RPMI8226 (cell line): ENCODE measurements at regions not wholly inside any gene's neighbourhood (a gene's known extent, or its start where the extent isn't known, plus 50 kb on each side); places are given as distances from the start of the nearest gene placed in this dataset.
"Not testable (repeated sequence)": the region's sequence is repeated elsewhere in the genome, so short reads cannot be mapped to it uniquely, and the experiment has no call there.

Experiments
- DNase-seq: peaks from one replicate; pipeline ENCODE4 v3.0.0-alpha.2; 2015

DNA sequence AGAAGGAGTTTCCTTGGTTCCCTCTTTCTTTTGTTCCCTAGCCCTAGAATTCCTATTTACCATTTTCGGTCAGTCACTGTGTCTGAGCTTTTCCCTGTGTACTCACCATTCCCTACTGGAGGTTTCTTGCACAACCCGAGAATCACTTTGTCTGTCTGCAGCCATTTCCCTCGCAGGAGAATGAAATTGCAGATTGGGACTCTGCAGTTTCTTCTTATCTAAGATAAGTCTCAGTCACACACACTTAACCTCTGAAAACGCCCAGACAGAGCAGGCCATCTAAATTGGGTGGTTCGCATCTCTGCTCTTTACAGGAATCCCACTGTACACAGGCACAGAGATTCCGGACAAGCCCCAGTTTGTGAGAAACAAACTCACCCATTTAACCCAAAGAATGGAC lies 58.6 kb upstream of the CNTNAP2 start:
- no peak for DNase-seq

GRCh38 chr7:146054909-146055308 lies 61.7 kb upstream of the CNTNAP2 start:
- DNase-seq = no peak

DNA sequence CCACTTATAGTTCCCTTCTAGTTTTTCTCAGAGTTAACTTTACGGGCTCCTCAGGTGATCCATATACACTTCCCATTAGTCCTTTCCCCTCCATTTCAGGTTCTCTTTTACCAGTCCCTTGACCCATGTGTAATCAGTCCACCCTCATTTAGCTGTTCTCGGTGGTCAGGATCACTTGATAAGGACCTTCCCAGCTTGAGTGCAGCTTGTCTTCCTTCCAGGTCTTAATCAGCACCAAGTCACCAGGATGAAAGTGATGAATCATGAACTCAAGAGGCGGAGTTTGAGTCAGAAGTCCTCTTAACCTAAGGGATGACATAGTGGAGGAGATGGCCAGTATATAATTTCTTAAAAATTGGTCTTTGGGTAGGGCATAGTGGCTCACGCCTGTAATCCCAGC lies 63.1 kb upstream of the CNTNAP2 start:
- no peak for DNase-seq

DNA sequence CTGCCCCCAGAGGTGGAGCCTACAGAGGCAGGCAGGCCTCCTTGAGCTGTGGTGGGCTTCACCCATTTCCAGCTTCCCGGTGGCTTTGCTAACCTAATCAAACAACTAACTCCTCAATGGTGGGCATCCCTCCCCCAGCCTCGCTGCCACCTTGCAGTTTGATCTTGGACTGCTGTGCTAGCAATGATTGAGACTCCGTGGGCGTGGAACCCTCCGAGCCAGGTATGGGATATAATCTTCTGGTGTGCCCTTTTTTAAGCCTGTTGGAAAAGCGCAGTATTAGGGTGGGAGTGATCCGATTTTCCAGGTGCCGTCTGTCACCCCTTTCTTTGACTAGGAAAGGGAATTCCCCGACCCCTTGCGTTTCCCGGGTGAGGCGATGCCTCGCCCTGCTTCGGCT lies 73.3 kb upstream of the CNTNAP2 start:
- not testable (repeated sequence) for DNase-seq

- DNase-seq = no peak
These were observed 88.3 kb upstream of the CNTNAP2 start for GRCh38 chr7:146028251-146028750.

DNA sequence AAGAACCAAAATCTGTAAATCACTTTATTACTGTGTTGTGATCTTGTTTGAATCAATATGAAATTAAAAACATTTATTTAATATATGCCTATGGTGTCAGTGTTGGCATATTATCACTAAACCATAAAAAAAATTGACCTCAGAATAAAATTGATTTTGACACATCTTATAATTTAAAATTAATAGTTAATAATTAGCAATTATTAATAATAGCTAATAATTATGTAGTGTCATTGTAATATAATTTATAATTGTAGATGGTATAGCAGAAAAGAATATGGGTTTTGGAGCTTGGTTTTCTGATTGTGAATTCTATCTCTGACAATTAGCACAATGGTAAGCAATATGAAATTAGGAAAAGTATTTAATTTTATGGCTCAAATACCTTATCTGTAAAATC lies 89.4 kb upstream of the CNTNAP2 start:
- no peak for DNase-seq

- no peak for DNase-seq
These were observed 93.8 kb upstream of the CNTNAP2 start for GRCh38 chr7:146022776-146023175.

GRCh38 chr7:146019041-146020004 lies 97.3 kb upstream of the CNTNAP2 start:
- DNase-seq = peak; percentile 11

- DNase-seq = not testable (repeated sequence)
These were observed 99.2 kb upstream of the CNTNAP2 start for GRCh38 chr7:146017366-146017765.

- not testable (repeated sequence) for DNase-seq
These were observed 102.4 kb upstream of the CNTNAP2 start for GRCh38 chr7:146014154-146014553.

DNA sequence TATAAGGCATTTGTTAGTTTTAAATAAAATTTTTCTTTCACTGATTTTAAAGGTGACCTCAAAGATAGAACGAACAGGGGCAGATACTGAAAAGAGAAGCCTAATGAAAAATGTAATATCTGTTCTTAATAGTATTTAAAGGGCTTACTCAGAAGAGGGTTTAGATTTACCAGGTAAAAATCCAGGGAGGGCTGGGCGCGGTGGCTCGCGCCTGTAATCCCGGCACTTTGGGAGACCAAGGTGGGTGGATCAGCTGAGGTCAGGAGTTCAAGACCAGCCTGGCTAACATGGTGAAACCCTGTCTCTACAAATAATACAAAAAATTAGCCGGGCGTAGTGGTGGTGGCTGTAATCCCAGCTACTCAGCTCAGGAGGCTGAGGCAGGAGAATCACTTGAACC lies 108.3 kb upstream of the CNTNAP2 start:
- no peak for DNase-seq

DNA sequence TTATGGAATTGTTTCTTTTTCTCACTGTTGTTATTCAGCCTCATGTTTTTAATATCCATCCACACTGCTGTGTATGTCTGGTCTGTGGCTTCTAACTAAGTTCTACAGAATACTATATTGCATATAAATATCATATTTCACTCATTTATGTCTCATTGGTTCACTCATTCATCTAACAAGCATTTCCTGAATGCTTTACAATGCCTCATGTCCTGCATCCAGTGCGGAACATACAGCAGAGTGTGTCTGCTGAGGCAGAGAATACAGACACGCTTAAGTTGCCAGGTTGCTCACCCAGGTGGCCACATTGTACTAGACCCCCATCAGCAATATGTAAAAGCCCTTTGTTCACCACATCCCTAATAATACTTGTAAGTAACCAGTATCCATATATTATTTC lies 111.8 kb upstream of the CNTNAP2 start:
- DNase-seq = no peak

GRCh38 chr7:146002431-146003078 lies 114.0 kb upstream of the CNTNAP2 start:
- peak; percentile 74 for DNase-seq

DNA sequence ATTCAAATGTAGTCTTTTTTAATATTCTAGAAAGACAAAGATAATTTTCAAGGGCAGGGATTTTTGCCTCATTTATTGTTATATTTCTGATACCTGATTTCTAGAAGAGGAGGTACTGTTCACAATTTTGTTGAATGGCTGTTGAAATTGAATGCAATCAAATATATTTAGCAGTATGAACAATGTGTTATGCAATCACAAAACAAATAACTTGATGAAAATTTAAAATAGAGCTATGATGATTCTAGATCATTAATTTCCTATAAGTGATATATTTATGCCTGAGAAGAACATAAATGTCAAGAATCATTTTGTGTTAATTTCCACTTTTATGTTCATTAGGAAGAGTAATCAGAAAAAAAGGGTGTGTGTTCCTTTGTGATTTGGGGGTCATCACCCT lies 114.6 kb upstream of the CNTNAP2 start:
- no peak for DNase-seq

GRCh38 chr7:146000882-146001281 lies 115.7 kb upstream of the CNTNAP2 start:
- no peak for DNase-seq

DNA sequence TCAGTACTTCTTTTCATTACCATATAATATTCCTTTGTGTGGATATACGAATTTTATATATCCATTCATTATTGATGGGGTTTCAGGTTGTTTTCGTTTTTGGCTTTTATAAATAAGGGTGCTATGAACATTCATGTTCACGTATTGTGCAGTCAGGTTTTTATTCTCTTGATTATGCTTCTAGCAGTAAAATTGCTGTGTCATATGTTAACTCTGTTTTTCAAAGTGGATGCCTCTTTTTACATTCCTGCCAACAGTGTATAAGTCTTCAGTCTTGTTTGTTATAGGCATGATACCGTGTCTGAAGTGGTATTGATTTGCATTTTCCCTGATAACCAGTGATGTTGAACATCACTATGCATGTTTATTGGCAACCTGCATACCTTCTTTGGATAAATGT lies 127.1 kb upstream of the CNTNAP2 start:
- DNase-seq = no peak

DNA sequence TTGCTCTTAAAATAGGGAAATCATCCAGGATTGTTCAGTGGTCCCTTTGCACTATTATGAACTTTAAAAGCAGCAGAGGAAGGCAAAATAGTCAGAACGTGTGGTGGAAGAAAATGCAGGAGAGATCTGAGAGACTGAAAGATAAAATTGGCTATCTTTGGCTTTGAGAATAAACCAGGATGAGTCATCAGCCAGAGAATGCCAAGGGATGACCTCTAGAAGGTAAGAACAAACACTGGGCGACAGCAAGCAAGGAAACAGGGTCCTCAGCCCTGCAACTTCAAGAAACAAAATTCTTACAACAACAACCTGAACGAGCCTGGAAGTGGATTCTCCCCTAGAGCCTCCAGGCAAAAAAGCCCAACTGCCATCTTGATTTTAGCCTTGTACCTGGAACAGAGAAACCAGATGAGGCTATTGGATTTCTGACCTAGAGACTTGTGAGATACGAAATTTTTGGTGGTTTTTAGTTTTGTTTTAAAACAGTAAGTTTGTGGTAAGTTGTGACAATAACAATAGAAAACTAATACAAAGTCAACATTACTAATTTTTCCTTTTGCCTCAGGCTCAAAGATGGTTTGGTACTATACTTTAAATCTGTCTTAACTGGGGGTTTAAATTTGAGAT lies 130.2 kb upstream of the CNTNAP2 start:
- DNase-seq = no peak

DNA sequence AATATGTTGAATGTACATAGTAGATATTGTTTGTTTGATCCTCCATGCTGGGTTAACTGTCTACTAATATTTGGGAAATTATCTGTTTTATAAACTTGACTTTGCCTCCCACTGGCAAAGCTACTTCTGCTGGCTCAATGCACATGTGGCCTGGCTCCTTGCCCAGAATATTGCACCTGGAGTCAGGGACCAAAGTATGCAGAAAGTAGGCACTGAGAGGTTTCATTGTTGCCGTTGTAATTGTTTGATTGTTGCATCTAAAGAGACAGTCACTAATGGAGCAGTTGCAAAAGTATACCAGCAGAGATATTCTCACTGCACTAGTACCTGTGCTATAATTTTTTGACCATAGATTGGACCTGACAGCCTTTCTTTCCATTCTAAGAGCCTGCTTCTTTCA lies 137.8 kb upstream of the CNTNAP2 start:
- DNase-seq = peak; percentile 82

DNA sequence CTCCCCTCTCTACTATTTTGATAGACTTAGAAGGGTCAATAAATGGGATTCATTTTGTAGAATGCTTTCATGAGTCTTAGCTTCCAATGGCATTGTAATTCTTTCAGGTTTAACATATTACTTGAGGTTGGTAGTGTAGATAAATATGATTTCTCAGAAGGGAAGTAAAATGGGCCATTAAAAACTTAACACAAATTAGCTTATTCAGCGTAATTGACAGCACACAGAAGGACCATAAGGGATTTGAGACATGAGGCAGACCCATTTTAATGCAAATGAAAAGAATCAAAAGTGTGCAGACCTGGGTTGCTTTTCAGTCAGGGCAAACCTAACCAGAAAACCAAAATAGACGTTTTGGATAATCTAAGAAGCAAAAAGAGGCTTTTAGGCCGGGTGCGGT lies 156.6 kb upstream of the CNTNAP2 start:
- DNase-seq = no peak

DNA sequence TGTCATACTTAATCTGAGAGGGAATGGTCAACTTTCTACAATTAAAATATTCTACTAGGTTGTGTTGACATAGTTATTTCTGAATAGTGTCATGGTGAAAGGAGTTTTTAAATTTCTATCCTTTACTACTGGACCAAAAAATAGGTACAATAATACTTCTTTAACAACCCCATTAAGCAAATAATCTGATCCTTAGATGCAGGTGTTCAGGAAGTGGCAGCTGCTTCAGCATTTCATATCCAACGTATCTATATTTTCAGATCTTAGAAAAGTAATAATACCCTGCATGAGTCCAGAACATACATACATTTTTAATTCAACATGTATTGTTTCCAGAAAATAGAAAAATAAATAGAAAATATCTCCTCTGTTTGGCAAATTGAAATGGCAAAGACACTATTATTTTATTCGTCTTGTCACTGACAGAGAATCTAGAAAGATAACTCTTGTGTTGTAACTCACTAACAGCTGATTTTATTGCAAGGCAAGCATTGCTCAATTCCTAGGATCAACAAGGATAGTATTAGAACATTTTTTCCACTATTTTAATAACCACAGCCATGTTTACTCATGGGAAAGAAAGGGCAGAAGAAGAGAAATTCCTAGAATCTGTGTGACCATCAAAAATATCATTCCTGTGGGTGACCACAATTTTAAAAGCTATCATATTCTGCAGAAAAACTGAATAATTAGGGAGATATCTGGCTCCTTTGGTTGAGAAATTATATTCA lies 159.3 kb upstream of the CNTNAP2 start:
- no peak for DNase-seq

DNA sequence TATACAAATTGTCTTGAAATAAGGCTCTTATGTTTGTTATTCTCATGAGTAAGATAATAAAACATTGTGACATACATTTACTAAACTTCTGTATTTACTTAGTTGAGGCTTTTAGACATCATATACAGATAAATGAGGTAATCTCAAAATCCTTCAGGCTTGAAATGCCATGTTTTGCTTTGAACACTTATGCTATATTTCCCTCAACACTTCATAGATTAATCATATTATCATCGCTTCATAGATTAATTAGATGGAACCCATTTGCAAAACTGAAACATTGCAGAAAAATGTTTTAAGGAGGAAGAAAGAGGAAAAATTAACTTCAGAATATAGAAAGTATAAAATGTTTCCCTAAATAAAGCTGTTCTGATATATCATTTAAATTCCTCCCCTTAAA lies 165.0 kb upstream of the CNTNAP2 start:
- no peak for DNase-seq

DNA sequence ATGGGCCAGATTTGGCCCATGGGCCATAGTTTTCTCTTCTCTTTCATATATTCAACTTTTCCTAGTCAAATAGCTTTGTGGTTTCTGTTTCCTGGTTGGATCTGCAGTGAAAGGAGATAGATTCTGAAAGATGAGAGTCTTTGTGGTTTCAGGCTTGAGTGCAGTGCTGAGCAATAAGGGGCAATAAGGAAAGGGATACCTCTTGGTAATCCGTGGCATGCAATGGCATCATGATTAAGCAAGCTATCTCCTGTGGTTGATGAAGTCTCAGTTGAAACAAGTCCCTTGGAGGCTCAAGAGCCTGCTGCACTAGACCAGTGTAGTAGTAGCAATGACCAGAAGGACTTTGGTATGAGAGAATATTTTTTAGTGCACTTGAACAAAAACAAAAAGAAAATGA lies 187.7 kb upstream of the CNTNAP2 start:
- no peak for DNase-seq

DNA sequence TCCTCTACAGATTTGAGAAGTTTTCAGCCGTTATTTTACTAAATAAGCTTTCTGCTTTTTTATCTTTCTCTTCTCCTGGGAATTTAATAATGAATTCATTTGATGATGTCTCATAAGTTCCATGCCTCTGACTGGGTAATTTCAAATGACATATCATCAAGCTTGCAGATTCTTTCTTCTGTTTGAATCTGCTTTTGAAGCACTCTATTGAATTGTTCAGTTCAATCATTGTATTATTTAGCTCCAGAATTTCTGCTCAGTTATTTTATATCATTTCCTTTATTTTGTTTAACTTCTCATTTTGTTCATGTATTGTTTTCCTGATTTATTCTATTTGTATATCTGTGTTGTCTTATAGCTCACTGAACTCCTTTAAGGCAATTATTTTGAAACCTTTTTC lies 196.9 kb upstream of the CNTNAP2 start:
- DNase-seq = no peak
